ENCODE measurements at regions not wholly inside any gene's neighbourhood (a gene's known extent, or its start where the extent isn't known, plus 50 kb on each side); places are given as distances from the start of the nearest gene placed in this dataset.
"Not testable (repeated sequence)": the region's sequence is repeated elsewhere in the genome, so short reads cannot be mapped to it uniquely, and the experiment has no call there.

DNA sequence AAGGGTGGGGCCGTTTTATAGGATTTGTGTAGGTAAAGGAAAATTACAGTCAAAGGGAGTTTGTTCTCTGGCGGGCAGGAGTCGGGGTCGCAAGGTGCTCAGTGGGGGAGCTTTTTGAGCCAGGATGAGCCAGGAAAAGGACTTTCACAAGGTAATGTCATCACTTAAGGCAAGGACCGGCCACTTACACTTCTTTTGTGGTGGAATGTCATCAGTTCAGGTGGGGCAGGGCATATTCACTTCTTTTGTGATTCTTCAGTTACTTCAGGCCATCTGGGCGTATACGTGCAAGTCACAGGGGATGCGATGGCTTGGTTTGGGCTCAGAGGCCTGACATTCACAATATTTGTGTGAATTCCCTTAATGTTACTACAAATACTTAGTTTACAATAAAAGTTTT is 88.2 kb upstream of the MAP3K7 start:
- TF ChIP-seq, protein P1, sequence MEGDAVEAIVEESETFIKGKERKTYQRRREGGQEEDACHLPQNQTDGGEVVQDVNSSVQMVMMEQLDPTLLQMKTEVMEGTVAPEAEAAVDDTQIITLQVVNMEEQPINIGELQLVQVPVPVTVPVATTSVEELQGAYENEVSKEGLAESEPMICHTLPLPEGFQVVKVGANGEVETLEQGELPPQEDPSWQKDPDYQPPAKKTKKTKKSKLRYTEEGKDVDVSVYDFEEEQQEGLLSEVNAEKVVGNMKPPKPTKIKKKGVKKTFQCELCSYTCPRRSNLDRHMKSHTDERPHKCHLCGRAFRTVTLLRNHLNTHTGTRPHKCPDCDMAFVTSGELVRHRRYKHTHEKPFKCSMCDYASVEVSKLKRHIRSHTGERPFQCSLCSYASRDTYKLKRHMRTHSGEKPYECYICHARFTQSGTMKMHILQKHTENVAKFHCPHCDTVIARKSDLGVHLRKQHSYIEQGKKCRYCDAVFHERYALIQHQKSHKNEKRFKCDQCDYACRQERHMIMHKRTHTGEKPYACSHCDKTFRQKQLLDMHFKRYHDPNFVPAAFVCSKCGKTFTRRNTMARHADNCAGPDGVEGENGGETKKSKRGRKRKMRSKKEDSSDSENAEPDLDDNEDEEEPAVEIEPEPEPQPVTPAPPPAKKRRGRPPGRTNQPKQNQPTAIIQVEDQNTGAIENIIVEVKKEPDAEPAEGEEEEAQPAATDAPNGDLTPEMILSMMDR (conservative IDR thresholded peaks at IDR 0.05 in 1 of 2, IDR thresholded peaks at IDR 0.05 in 1 of 2; ENCODE audit: extremely low read depth in 1 of 2, insufficient read depth in 1 of 2, low read depth in 1 of 2, low read length in 2 of 2), result not testable (repeated sequence)
- TF ChIP-seq EZH2 (IDR thresholded peaks at IDR 0.05; ENCODE audit: borderline replicate concordance, low read length), result not testable (repeated sequence)

All from mammary epithelial cell (primary cell).